GM23338 (cell line): ENCODE measurements at regions not wholly inside any gene's neighbourhood (a gene's known extent, or its start where the extent isn't known, plus 50 kb on each side); places are given as distances from the start of the nearest gene placed in this dataset.

Source experiments
- CREB1 ChIP-seq: fragments of 250-450 bp; sonication (Bioruptor Pico); IDR thresholded peaks from 2 replicates; pipeline ENCODE4 v1.5.0; 2020; ENCODE audit warnings: low read depth, mild to moderate bottlenecking, moderate library complexity
- EZH2 ChIP-seq: fragments of 200-600 bp; sonication (generic); IDR thresholded peaks from one replicate; pipeline ENCODE4 v1.8.0; 2017; ENCODE audit warnings: antibody characterized with exemption, mild to moderate bottlenecking, low read depth; ENCODE audit not compliant: unreplicated experiment
- EZH2phosphoT487 ChIP-seq: fragments of 200-600 bp; sonication (generic); IDR thresholded peaks from one replicate; pipeline ENCODE4 v1.8.1; 2018; ENCODE audit warnings: antibody characterized with exemption; ENCODE audit not compliant: unreplicated experiment
- JUNB ChIP-seq: IDR thresholded peaks from one replicate; pipeline ENCODE4 v1.6.1; 2016; ENCODE audit warnings: antibody characterized with exemption; ENCODE audit not compliant: unreplicated experiment
- NANOG ChIP-seq: IDR thresholded peaks from 2 replicates; pipeline ENCODE4 v1.6.1; 2016; ENCODE audit warnings: antibody characterized with exemption, borderline replicate concordance
- REST ChIP-seq: IDR thresholded peaks from one replicate; pipeline ENCODE4 v1.6.1; 2018; ENCODE audit warnings: antibody characterized with exemption; ENCODE audit not compliant: unreplicated experiment
- STAT1 ChIP-seq: IDR thresholded peaks from one replicate; pipeline ENCODE4 v1.6.1; 2016; ENCODE audit warnings: antibody characterized with exemption; ENCODE audit not compliant: unreplicated experiment
- ZNF462 ChIP-seq: fragments of 250-450 bp; sonication (Bioruptor Pico); IDR thresholded peaks from 2 replicates; pipeline ENCODE4 v1.5.0; 2020; ENCODE audit warnings: mild to moderate bottlenecking, moderate library complexity

- TF ChIP-seq ZNF462 (CRISPR knock-in tag) = no peak
- no peak for TF ChIP-seq JUNB
- no peak for TF ChIP-seq CREB1 (CRISPR knock-in tag)
- TF ChIP-seq EZH2phosphoT487 = no peak
- no peak for TF ChIP-seq STAT1
- TF ChIP-seq EZH2 = no peak
- TF ChIP-seq REST = no peak
- no peak for TF ChIP-seq NANOG
Observed at GRCh38 chr18:29018976-29019375, 842.0 kb upstream of the CDH2 start (continued).
